ENCODE measurements at regions not wholly inside any gene's neighbourhood (a gene's known extent, or its start where the extent isn't known, plus 50 kb on each side); places are given as distances from the start of the nearest gene placed in this dataset.

DNA sequence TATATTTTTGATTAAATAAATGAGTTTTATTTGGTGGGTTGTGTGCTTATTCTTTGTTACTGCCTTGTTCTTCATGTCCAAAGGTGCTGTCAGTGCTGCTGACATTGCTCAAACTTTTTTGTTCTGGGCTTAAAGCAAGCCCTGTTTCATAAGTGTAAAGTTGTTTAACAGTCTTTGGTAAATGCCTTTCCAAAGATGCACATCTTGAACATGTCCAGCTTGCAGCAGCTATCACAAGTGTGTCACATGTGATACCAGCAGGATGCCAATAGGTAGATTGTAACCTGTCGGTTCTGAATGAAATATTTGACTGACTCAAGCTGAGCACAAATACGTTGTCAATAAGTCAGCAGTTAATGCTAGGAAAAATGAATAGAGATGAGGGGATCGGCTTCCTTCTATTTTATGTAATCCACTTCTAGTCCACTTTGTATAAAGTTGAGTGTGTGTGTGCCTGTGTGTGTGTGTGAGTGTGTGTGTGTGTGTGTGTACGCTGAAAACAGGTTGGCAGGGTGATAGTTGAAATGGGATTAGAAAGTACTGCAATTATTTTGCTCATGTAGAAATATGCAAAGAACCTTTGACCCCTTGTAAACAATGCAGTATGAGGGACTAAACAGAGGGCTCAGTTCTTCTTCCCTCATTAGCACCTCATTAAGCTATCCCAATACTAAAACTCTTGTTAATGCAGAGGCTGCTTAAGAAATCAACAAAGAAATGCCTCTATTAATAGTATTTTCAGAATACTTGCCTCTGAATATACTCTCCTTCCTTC is 986.5 kb downstream of the TUSC7 start:
- DNase-seq: no peak

DNA sequence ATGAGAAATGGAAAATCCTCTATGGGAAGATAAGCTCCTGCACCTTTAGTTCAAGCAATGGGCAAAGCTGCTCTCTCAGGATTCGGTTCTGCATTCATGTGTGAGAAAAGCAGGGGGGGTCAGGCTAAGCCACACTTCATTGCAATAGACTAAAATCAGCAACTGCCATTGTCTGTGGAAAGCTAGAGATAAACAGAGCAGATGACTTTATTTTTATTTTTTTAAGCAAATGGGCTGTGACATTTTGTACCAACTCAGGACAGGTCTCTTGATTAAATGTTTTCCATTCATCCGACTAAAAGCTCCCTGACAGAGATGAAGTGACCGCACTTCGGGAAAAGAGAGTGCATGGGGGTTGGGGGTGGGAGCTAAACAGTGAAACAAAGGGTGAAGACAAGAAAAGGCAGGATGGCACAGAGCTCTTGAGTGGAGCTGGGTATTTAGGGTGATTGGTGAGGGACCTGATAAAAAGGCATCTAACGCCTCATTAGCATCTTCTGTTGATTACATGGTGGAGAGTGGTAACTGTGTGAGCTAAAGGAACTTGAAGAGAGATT is 987.4 kb downstream of the TUSC7 start:
- DNase-seq: no peak

DNA sequence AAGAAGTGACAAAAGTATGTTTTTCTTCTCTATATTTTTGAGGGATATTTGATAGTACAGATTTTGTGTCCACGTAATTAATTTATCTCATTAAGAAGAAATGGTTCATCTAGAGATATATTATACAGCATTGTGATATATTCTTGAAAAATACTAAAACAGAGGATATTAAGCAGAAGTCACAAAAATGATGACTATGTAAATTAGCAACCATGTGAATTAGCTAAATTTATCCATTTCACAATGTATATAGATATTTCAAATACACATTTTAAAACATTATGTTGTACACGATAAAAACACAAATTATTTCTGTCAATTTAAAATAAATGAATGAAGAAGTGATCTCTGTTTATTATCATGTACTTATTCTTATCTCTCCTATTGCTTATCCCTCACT is 989.5 kb downstream of the TUSC7 start:
- DNase-seq: no peak

DNA sequence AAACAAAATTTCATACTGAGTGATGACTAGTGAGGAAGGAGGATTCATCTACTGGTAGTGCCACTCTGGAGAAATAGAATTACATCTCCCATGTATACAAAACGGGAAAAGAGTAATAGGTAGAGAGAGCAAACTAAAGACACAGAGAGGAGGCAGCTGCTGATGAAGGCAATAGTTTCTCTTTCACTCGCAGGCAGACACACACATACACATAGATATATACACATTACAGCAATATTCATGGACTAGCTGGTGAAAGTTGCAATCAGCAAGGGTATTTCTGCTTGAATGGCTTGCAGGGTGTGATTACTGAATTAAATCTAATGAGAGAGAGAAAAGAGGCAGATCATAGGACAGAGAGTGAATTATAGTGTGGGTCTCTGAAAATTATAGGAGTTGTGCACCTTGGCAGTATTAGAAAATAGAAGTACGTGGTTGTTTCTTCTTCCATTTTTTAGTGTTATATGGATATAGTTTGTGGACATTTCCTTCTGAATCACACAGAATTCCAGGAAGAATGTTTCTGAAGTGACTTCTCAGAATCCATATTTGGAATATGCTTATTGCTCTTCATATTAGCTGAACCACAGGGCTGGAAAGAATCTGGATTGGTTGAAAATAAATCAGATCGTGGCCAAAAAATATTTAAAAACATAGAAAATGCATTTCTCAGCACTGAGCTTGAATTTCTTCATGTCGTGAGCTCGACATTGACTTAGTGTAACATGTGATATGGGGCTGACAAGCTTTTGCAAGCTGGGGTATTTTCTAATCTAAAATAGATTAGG is 991.2 kb downstream of the TUSC7 start:
- DNase-seq: no peak

DNA sequence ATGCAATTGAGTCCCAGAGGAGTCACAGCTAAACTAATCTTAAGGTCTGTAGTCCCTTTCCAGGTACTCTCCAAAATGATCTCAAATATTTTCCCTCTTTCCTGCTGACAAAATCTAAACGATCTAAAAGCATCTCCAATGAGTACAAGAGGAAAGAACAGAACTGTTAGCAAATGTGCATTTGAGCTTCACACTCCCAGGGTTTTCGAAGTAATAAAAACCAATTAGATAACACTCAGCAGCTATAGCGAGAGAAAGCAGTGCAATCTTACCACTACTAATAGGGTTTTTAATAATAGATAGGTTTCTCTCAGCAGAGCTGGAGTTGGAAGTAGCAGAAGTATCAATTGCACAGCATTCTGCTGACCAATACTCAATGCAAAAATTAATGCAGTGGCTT is 995.4 kb downstream of the TUSC7 start:
- DNase-seq: no peak

DNA sequence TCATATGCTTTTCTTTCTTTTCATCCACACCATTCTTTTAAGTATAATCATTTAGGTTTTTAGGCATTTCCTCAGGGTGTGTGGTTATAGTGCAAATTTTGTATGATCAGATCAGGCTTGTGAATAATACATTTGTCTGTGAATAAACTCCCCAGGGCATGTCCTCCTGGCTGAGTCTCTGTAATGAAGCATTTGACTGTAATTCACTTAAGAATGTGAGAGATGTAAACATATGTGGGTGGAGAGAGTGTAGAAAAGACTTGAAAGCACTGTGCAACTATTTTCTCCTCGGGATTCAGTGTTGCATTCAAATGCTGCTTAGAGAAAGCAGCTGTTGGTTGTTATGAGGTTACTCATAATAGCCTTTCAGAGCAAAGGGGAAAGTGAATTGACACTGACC is 996.5 kb downstream of the TUSC7 start:
- no peak for DNase-seq

DNA sequence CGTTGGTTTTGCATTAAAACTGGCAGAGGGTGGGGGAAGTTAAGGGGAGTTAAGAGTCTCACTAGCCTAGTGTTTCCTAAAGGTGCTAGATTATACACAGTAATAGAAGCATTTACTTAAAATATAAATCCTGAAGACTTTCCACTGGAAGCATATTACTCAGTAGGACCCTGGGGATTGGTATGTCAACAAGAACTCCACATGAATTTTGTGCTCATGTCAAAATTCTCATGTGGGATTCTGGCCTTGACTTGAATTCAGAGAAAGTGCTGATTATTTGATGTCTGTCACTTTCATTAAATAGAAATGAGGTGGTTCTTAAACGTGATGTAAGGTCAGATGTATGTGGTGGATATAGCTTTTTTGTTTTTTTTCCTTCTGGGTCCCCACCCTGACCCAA is 997.2 kb downstream of the TUSC7 start:
- DNase-seq: no peak

DNA sequence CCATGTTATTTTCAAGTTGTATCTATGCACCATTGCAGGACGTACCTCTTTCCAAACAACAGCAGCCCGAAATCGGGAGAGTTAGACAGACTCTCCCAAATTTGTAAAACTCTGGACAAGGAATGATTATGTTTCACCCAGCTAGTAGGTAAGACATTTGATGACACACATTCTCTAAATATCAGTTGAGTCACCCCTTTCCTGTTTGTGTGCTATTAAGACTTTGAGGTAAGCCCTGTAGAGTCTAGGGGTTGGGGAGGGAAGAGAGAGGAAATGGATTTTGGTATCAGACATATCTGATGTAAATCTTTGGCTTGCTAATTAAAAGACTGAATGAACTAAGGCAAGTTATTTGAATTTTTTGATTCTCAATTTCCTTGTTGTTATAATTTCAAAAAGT is 999.0 kb downstream of the TUSC7 start:
- no peak for DNase-seq

DNA sequence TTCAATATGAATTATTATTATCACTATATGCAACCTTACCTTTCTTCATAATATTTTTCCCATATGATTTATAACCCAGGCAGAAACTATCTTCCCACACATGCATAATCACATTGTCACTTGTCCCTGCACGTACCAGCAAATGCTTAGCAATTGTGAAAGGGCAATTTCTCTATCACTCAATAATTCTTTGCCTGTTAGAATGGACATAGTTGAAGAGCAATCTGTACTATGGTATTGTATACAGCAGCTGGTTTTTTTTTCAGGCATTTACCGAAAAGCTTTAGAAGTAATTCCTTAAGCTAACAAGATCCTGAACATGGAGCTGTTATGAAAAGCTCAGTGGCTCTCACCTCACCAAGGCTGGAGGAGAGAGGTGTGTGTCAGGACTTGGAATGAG is 999.5 kb downstream of the TUSC7 start:
- no peak for DNase-seq

DNA sequence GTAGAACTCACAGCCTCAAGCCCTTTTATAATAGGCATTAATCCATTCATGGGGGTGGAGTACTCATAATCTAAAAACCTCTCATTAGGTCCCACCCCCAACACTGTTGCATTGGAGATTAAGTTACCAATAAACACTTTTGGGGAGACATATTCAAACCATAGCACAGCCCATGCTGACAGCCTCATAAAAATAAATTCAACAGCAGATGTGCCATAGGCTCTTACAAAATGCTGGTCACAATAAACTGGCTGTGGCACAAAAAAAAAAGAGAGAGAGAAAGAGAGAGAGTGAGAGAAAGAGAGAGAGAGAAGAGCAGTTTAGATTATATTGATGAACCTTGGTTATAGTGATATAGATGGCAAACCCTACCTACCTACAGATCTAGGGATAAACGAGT is 1000.9 kb downstream of the TUSC7 start:
- no peak for DNase-seq

DNA sequence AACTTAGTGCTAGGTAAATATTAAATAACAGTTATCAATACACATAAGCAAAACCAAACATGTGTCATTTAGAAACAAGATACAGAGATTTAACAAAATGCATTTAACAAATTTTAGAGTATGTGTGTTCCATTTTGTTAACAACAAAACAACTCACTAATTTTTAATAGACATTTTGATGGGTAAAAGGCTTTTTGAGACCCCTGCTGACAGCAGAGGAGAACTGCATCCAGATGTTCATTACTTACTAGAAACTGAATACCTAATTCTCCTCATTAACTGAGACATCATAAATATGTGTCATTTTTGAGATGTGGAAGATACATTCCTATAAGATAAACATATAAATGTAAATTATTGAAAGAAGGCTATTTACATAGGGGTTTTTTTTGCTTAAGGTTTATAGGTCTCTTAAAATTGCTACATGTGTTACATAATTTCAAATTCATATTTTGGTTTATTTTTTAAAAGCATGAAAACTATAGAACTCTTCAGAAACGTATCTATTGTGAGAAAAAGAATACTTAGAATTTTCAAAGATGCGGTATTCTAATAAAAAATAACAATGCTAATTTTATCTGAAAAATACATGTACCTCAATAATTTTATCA is 1009.8 kb downstream of the TUSC7 start:
- DNase-seq: no peak

DNA sequence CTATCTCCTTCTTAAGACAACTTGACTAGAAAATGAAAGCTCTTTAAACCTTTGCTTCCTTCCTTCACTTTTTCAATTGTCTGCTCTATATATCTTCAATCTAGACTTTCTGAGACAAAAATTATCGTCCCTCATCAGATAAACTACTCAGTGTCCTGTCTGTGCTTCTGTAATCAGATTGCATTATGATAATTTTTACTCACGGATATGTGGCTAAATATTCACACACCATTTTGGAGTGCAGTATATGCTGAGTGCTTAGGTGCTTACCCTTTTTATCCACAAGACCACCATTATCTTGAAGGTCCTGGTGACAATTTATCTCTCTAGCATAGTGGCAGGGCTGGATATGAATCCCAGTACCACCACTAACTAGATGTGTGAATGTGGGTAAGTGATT is 1012.3 kb downstream of the TUSC7 start:
- DNase-seq: no peak

DNA sequence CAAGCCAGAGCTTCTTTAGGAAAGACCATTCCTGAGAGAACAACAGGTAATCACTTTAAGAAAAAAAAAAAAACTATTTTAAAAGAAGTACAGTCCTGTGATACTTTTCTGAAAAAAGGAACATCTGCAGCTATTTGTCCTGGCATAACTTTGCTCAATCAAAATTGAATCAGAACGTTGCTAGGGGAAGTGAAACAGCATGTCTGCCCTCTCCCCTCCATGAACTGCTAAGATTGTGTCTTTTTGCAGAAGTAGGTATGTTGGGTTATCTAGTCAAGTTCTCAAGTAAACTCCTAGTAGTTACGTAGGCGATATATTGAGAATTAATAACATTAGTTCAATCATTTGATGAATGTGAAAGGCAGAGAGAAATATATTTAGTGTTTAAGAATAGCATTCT is 1013.3 kb downstream of the TUSC7 start:
- DNase-seq: no peak

DNA sequence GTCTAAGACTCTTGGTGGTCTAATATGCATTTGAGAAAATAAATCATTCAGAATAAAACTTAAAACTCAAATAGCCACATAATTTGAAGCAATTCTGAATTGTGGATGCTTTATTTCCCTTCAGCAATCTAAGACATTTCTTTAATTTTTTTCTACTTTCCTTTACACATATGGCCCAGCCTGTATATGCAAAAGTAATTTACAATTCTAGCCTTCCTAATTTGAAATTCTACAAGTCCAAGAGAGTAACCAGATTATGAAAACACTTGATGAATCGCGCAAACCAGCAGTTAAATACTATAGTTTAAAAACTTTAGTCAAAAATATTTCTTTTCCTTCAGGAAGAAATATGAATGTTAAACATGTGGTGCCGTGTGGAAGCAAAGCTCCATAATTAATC is 1014.2 kb downstream of the TUSC7 start:
- DNase-seq: no peak

DNA sequence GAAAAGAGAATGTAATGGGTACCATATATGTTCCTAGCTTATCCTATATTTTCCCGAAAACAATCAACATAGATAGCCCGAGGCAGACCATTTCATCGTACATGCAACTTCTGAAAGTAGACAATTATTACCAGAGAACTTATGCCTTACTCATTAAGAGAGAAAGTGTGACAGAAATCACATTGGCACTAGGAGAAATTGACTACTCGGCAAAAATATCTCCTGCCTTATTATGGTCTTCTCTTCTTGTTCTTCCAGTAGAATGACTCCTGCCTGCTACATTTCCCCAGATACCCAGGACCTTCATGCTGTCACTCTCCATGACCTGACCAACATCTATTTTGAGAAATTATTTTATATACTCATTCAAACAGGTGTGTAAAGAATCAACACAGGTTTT is 1015.7 kb downstream of the TUSC7 start:
- DNase-seq: no peak

DNA sequence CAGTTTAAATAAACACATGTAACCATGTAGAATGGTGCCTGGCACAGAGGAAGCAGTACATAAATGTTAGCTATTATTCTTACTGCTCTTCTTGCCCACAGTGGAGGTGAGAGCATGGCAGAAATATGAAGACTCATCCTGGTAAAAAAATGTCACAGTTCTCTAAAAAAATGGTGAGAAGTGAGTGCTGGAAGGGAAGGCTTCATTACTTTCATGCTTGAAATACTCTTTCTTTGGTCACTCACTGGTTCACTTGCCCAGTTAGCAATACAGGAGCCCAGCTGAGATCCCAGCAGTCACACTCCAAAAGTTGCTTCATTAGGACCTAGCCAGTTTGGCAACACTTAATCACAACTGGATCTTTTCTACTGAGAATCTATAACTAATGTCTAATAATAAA is 1017.2 kb downstream of the TUSC7 start:
- DNase-seq: no peak

DNA sequence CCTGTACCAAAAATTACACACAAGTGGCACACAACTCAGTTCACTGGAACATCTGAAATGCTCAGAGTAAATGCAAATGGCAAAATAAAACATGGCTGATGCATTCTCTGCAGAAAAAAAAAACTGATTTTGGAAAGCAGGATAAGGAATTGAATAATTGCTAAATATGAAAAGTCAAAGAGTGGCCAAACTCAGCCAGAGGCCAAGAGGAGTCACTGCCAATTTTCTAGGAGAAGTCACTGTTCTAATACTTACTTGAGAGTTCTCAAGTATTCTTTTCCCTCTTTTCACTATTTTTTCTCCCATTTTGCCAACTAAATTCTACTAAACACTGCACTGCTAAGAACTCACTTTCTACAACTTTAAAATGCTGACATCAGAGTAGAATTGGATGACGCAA is 1018.6 kb downstream of the TUSC7 start:
- no peak for DNase-seq

DNA sequence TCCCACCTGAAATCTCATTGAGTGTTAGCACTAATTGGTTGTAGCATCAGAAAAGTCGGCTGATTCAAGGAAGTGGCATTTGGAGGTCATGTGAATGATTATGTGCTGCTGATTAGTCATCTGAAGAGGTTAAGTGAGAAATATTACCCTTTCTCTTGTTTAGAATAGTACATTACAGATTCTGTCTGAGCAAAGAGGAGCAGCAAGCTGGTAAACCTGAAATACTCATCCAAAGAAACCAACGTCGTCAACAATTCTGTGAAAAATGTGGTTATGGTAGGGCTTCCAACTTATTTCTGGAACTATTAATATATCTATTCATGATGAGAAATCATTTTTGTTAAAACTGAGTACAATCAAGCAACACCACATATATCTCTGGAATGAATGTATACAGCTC is 1024.9 kb downstream of the TUSC7 start:
- DNase-seq: no peak

DNA sequence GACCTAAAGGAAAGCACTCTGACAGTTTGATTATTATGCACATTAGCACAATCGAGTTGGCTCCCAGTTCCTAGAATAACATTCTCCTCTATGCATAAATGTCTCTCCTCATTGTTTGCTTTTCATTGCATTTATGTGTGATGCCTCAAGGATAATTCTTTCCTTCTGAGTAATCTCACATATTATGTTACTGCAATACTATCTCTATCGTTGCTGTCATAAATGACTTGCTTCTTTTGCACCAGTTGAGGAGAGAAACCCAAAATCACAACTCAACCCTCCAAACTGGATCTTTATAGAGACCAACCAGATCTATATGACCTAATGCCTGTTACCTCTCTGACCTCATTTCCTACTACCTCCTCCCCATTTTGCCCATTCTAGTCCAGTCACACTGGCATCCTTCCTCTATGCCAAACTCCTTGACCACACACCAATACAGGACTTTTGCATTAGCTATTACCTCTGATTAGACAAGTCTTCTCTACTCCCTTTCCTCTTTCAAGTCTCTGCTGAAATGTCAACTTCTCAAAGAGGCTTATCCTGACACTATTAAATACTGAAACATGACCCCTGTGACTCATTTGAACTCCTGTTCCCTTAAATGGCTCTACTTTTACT is 1026.0 kb downstream of the TUSC7 start:
- DNase-seq: no peak

DNA sequence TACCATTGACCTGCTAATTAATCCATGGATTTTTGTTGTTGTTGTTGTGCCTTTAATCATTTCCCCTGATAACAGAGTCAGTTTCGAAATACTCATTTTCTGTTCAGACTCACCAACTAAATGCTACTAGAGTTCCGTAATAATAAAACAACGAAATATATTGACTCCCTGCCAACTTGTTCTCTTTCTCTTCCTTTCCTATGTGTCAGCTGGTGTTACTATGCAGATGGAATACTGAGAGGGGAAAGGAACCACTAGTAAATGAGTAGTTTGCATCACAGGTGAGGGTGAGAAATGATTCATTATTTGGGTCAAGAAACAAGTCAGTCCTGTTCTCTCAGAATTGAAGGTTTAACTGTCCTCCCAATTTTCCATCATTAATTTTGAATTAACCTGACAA is 1027.3 kb downstream of the TUSC7 start:
- no peak for DNase-seq

DNA sequence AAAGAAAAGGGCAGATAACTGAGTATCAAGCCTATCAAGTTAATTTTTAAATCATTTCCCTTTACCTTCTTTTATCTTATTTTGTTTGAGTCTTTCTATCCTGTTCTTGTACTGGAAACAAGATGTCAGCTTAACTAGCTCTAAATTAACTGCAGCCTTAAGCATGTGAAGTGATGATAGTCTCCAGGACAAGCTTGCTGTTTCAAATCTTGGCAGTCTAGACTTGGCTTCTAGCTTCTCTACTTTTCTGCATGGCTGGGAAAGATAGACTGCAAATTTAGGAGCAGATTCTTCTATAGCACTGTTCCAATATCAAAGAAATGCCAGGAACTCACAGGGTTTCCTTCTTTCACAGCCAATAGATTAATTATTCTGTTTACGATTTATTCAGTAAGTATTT is 1034.4 kb downstream of the TUSC7 start:
- no peak for DNase-seq

DNA sequence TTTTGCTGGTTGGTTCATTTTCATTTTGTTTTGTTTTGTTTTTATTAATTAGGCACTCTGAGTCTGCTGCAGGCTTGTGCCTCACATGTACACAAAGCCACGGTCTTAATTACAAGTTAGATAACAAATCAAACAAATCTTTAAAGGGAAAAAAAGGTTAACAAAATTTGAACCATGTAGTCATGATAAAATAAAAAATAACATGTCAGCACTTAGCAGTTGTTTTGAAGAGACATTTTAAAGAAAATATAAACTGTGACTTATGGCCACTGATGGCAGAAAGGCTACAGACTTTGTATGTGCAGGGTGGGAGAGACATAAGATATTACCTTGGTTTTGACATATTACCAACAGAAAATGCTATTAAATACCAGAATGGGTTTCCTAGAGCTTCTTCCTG is 1035.4 kb downstream of the TUSC7 start:
- DNase-seq: no peak

DNA sequence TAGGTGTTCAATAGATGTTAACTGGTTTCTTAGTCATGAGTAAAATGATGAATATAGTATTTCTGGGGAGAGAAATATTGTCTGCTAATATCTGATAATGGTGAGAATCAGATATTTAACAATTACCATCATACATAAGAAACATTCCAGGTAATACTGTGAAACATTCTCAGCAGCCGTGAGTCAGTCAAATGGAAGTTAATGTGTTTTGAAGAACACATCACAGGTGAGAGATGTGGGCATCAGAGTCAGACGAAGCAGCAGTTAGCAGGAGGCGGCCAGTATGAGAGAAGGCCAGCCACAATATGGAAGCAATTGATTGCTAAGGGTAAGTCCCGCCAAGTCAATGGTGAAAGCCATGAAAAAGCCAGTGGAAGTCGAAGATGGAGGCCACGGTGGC is 1035.9 kb downstream of the TUSC7 start:
- no peak for DNase-seq

DNA sequence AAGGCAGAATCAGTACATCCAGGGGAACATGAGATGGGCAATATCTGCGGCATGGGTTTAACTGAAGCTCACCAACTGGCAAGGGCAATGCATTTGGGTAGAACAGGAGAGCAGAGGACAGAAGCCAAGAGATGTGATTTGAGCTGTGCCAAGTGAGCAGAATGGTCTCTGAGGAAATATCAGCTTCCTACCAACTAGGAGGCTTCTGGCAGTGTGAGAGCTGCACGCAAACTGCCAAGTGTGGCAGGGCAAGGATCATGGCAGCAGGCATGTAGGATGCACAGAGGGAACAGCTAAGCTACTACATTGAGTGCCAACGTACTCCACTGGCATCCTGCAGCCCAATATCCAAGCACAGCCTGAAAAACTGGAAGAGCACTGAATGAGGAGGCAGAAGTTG is 1036.5 kb downstream of the TUSC7 start:
- no peak for DNase-seq

Measured in NCI-H748 treated with DMSO at 0.1 percent for 48 hours (cell line).